ENCODE measurements at regions not wholly inside any gene's neighbourhood (a gene's known extent, or its start where the extent isn't known, plus 50 kb on each side); places are given as distances from the start of the nearest gene placed in this dataset.

GRCh38 chr18:42187611-42188380 is 232.8 kb downstream of the PIK3C3 start:
- DNase-seq = no peak

GRCh38 chr18:42190643-42191042 is 235.6 kb downstream of the PIK3C3 start:
- no peak for DNase-seq

GRCh38 chr18:42192251-42193248 is 237.5 kb downstream of the PIK3C3 start:
- DNase-seq = no peak

GRCh38 chr18:42196651-42197050 is 241.6 kb downstream of the PIK3C3 start:
- DNase-seq = no peak

- DNase-seq = no peak
Measured at GRCh38 chr18:42201137-42201536, 246.1 kb downstream of the PIK3C3 start.

- DNase-seq = no peak
Measured at GRCh38 chr18:42211201-42211600, 256.2 kb downstream of the PIK3C3 start.

GRCh38 chr18:42222557-42222956 is 267.5 kb downstream of the PIK3C3 start:
- no peak for DNase-seq

GRCh38 chr18:42228581-42228980 is 273.5 kb downstream of the PIK3C3 start:
- no peak for DNase-seq

GRCh38 chr18:42229211-42230210 is 274.5 kb downstream of the PIK3C3 start:
- no peak for DNase-seq

- DNase-seq = no peak
Measured at GRCh38 chr18:42230636-42231035, 275.6 kb downstream of the PIK3C3 start.

GRCh38 chr18:42231284-42231683 is 276.2 kb downstream of the PIK3C3 start:
- no peak for DNase-seq

GRCh38 chr18:42231796-42232195 is 276.8 kb downstream of the PIK3C3 start:
- DNase-seq = no peak

- no peak for DNase-seq
Measured at GRCh38 chr18:42233908-42234307, 278.9 kb downstream of the PIK3C3 start.

GRCh38 chr18:42242758-42243157 is 287.7 kb downstream of the PIK3C3 start:
- DNase-seq = no peak

GRCh38 chr18:42245137-42245536 is 290.1 kb downstream of the PIK3C3 start:
- no peak for DNase-seq

GRCh38 chr18:42255908-42256765 is 301.1 kb downstream of the PIK3C3 start:
- no peak for DNase-seq

- no peak for DNase-seq
Measured at GRCh38 chr18:42258301-42258965, 303.4 kb downstream of the PIK3C3 start.

- no peak for DNase-seq
Measured at GRCh38 chr18:42261731-42262130, 306.7 kb downstream of the PIK3C3 start.

- no peak for DNase-seq
Measured at GRCh38 chr18:42264497-42264896, 309.5 kb downstream of the PIK3C3 start.

- no peak for DNase-seq
Measured at GRCh38 chr18:42268186-42268725, 313.2 kb downstream of the PIK3C3 start.

GRCh38 chr18:42268798-42269197 is 313.8 kb downstream of the PIK3C3 start:
- no peak for DNase-seq
